Right lobe of liver (tissue), 4 donors: ENCODE measurements at regions not wholly inside any gene's neighbourhood (a gene's known extent, or its start where the extent isn't known, plus 50 kb on each side); places are given as distances from the start of the nearest gene placed in this dataset.

Source experiments
- CTCF ChIP-seq, 4 donors: fragments of 200-600 bp in 3 of 4; fragments of 450-650 bp in 1 of 4; IDR thresholded peaks; one replicate each; pipeline versions ENCODE4 v1.5.1 to v1.8.0; 2016 to 2022; ENCODE audit warnings: antibody characterized with exemption in 4 of 4, mild to moderate bottlenecking in 2 of 4
- POLR2A ChIP-seq: fragments of 450-650 bp; IDR thresholded peaks from one replicate; pipeline ENCODE4 v1.6.1; 2017; ENCODE audit warnings: antibody characterized with exemption, mild to moderate bottlenecking
- donor health status: DM: no; HTN: no; CAD: no.
- donor health status: DM: no; HTN: no; CAD: no.
- donor health status: DM: no; HTN: yes; CAD: no.

- TF ChIP-seq POLR2A (no peak), CTCF (IDR thresholded peaks at IDR 0.05) (no peak)
Observed at GRCh38 chr2:143926736-143927135, 593.2 kb downstream of the ZEB2 start.
